NCI-H1694 (cell line): ENCODE measurements at regions not wholly inside any gene's neighbourhood (a gene's known extent, or its start where the extent isn't known, plus 50 kb on each side); places are given as distances from the start of the nearest gene placed in this dataset.

Experiments used
- DNase-seq: peaks from one replicate; lab custom pipeline; 2025; lab: John Stamatoyannopoulos, UW

GRCh38 chr17:12290207-12290606 lies 269.5 kb downstream of the MAP2K4 start:
- DNase-seq = no peak

- DNase-seq = peak; percentile 70
These were observed 275.5 kb downstream of the MAP2K4 start for GRCh38 chr17:12296209-12296625.

GRCh38 chr17:12301551-12301950 lies 280.9 kb downstream of the MAP2K4 start:
- no peak for DNase-seq

GRCh38 chr17:12302711-12303110 lies 282.0 kb downstream of the MAP2K4 start:
- no peak for DNase-seq

GRCh38 chr17:12310811-12311210 lies 290.1 kb downstream of the MAP2K4 start:
- DNase-seq = no peak

- no peak for DNase-seq
These were observed 292.0 kb downstream of the MAP2K4 start for GRCh38 chr17:12312692-12313091.

GRCh38 chr17:12313786-12314185 lies 293.1 kb downstream of the MAP2K4 start:
- no peak for DNase-seq

GRCh38 chr17:12316021-12316420 lies 295.3 kb downstream of the MAP2K4 start:
- no peak for DNase-seq

GRCh38 chr17:12318571-12319266 lies 298.0 kb downstream of the MAP2K4 start:
- DNase-seq = no peak

- DNase-seq = no peak
These were observed 299.6 kb downstream of the MAP2K4 start for GRCh38 chr17:12320286-12320685.

- no peak for DNase-seq
These were observed 307.5 kb downstream of the MAP2K4 start for GRCh38 chr17:12328204-12328603.

- no peak for DNase-seq
These were observed 309.8 kb downstream of the MAP2K4 start for GRCh38 chr17:12330456-12330855.

- no peak for DNase-seq
These were observed 320.7 kb downstream of the MAP2K4 start for GRCh38 chr17:12341328-12341727.

GRCh38 chr17:12342161-12342560 lies 321.5 kb downstream of the MAP2K4 start:
- no peak for DNase-seq

- no peak for DNase-seq
These were observed 322.1 kb downstream of the MAP2K4 start for GRCh38 chr17:12342609-12343435.

- DNase-seq = no peak
These were observed 317.2 kb upstream of the MYOCD start for GRCh38 chr17:12348476-12348875.

- DNase-seq = no peak
These were observed 316.4 kb upstream of the MYOCD start for GRCh38 chr17:12349297-12349696.

- DNase-seq = no peak
These were observed 313.6 kb upstream of the MYOCD start for GRCh38 chr17:12352127-12352526.

GRCh38 chr17:12357600-12357999 lies 308.1 kb upstream of the MYOCD start:
- DNase-seq = no peak

- no peak for DNase-seq
These were observed 307.2 kb upstream of the MYOCD start for GRCh38 chr17:12358477-12358876.

- no peak for DNase-seq
These were observed 302.7 kb upstream of the MYOCD start for GRCh38 chr17:12362853-12363455.

GRCh38 chr17:12365805-12366204 lies 299.9 kb upstream of the MYOCD start:
- DNase-seq = no peak

- DNase-seq = no peak
These were observed 296.6 kb upstream of the MYOCD start for GRCh38 chr17:12369065-12369464.
